Fibroblast of lung (primary cell): ENCODE measurements at regions not wholly inside any gene's neighbourhood (a gene's known extent, or its start where the extent isn't known, plus 50 kb on each side); places are given as distances from the start of the nearest gene placed in this dataset.

Experiments
- DNase-seq, 2 donors: peaks; one replicate each; pipeline versions ENCODE4 v3.0.0 to v3.0.0-alpha.2; 2010; ENCODE audit warnings: low read depth in 2 of 2
- H2AFZ ChIP-seq: 2 replicates; pipeline ENCODE4 v1.5.1; 2012; ENCODE audit warnings: low read length, control low read depth, inconsistent platforms
- H3K27ac ChIP-seq: 2 replicates; pipeline ENCODE4 v1.5.1; 2011; ENCODE audit warnings: low read length, control low read depth; ENCODE audit not compliant: insufficient read depth
- H3K27me3 ChIP-seq: 2 replicates; pipeline ENCODE4 v1.5.1; 2011; ENCODE audit warnings: mild to moderate bottlenecking, low read length; ENCODE audit not compliant: control insufficient read depth, insufficient read depth
- H3K36me3 ChIP-seq: 2 replicates; pipeline ENCODE4 v1.5.1; 2011; ENCODE audit warnings: low read length; ENCODE audit not compliant: control insufficient read depth, insufficient read depth
- H3K4me1 ChIP-seq: 2 replicates; pipeline ENCODE4 v1.5.1; 2011; ENCODE audit warnings: low read length; ENCODE audit not compliant: control insufficient read depth, insufficient read depth; ENCODE audit errors: extremely low read depth
- H3K4me2 ChIP-seq: 2 replicates; pipeline ENCODE4 v1.5.1; 2011; ENCODE audit warnings: low read length, control low read depth; ENCODE audit not compliant: insufficient read depth; ENCODE audit errors: extremely low read depth
- H3K4me3 ChIP-seq, 4 experiments: fragments of 200-600 bp in 1 of 4; sonication (generic) in 1 of 4; replicated peaks in 1 of 4; 2 replicates each; pipeline ENCODE4 v1.5.1; 2011 to 2016; ENCODE audit warnings: low read length in 4 of 4, low read depth in 3 of 4, mild to moderate bottlenecking in 3 of 4, control low read depth in 2 of 4, inconsistent platforms in 1 of 4, mixed read lengths in 1 of 4; ENCODE audit not compliant: insufficient read depth in 1 of 4; ENCODE audit errors: control extremely low read depth in 1 of 4
- H3K79me2 ChIP-seq: 2 replicates; pipeline ENCODE4 v1.5.1; 2012; ENCODE audit warnings: mild to moderate bottlenecking, low read length, inconsistent platforms; ENCODE audit not compliant: control insufficient read depth, insufficient read depth
- H3K9ac ChIP-seq: 2 replicates; pipeline ENCODE4 v1.5.1; 2011; ENCODE audit warnings: mild to moderate bottlenecking, low read length, control low read depth; ENCODE audit not compliant: insufficient read depth
- H3K9me3 ChIP-seq: 2 replicates; pipeline ENCODE4 v1.5.1; 2012; ENCODE audit warnings: low read depth, low read length; ENCODE audit not compliant: control insufficient read depth, insufficient read depth
- H4K20me1 ChIP-seq: 2 replicates; pipeline ENCODE4 v1.5.1; 2011; ENCODE audit warnings: low read length; ENCODE audit not compliant: control insufficient read depth, insufficient read depth; ENCODE audit errors: extremely low read depth
- CTCF ChIP-seq, 2 donors: IDR thresholded peaks in 1 of 2; conservative IDR thresholded peaks in 1 of 2; 1 replicate in 1 of 2; 2 replicates in 1 of 2; pipeline ENCODE4 v1.5.1; 2011 to 2012; ENCODE audit warnings: low read length in 2 of 2, control low read depth in 1 of 2, inconsistent platforms in 1 of 2, low read depth in 1 of 2, mild to moderate bottlenecking in 1 of 2
- EZH2 ChIP-seq: IDR thresholded peaks from 2 replicates; pipeline ENCODE4 v1.5.1; 2012; ENCODE audit warnings: low read length, control low read depth, mild to moderate bottlenecking; ENCODE audit errors: missing control alignments

- H3K4me1 ChIP-seq: no peaks in the 10 kb centered on the region
Measured at GRCh38 chr4:133585323-133585722, 436.2 kb downstream of the PCDH10 start.

GRCh38 chr4:133584714-133585113 lies 435.6 kb downstream of the PCDH10 start:
- no peak for DNase-seq
- Histone ChIP-seq H3K4me1 (no peaks in the 10 kb centered on the region), H3K79me2 (no peaks in the 10 kb centered on the region), H3K4me2 (no peak overlapping the region), H2AFZ (no peak overlapping the region), H3K36me3 (no peaks in the 10 kb centered on the region), H3K4me3 (no peak overlapping the region), H3K27ac (no peak overlapping the region), H4K20me1 (no peaks in the 10 kb centered on the region), H3K9me3 (no peaks in the 10 kb centered on the region), H3K9ac (no peak overlapping the region), H3K27me3 (no peaks in the 10 kb centered on the region)
- no peak for TF ChIP-seq EZH2
- no peak for TF ChIP-seq CTCF (conservative IDR thresholded peaks at IDR 0.05 in 1 of 2, IDR thresholded peaks at IDR 0.05 in 1 of 2; ENCODE audit: low read depth in 1 of 2, low read length in 2 of 2)

More at GRCh38 chr4:133585323-133585722, 436.2 kb downstream of the PCDH10 start:
- H3K9me3 ChIP-seq: no peaks in the 10 kb centered on the region
- H3K27ac ChIP-seq: no peak overlapping the region
- H3K27me3 ChIP-seq: no peaks in the 10 kb centered on the region
- H3K36me3 ChIP-seq: no peaks in the 10 kb centered on the region
- TF ChIP-seq EZH2: no peak
- no peak for TF ChIP-seq CTCF (conservative IDR thresholded peaks at IDR 0.05 in 1 of 2, IDR thresholded peaks at IDR 0.05 in 1 of 2; ENCODE audit: low read depth in 1 of 2, low read length in 2 of 2)
- H3K4me3 ChIP-seq: no peak overlapping the region
- H4K20me1 ChIP-seq: no peaks in the 10 kb centered on the region
- no peak for DNase-seq
- no peak overlapping the region for H3K9ac ChIP-seq
- no peak overlapping the region for H2AFZ ChIP-seq
- no peak overlapping the region for H3K4me2 ChIP-seq
- H3K79me2 ChIP-seq: no peaks in the 10 kb centered on the region

- no peaks in the 10 kb centered on the region for H3K4me1 ChIP-seq
- no peak overlapping the region for H3K4me3 ChIP-seq
- H3K4me2 ChIP-seq: no peak overlapping the region
- H3K27me3 ChIP-seq: no peaks in the 10 kb centered on the region
- H3K9ac ChIP-seq: no peak overlapping the region
- TF ChIP-seq CTCF (conservative IDR thresholded peaks at IDR 0.05 in 1 of 2, IDR thresholded peaks at IDR 0.05 in 1 of 2; ENCODE audit: low read depth in 1 of 2, low read length in 2 of 2): no peak
- no peaks in the 10 kb centered on the region for H3K9me3 ChIP-seq
- no peaks in the 10 kb centered on the region for H3K36me3 ChIP-seq
- H3K79me2 ChIP-seq: no peaks in the 10 kb centered on the region
- no peak overlapping the region for H3K27ac ChIP-seq
- H4K20me1 ChIP-seq: no peaks in the 10 kb centered on the region
- H2AFZ ChIP-seq: no peak overlapping the region
- peak; percentile 34 to 76 for DNase-seq
Measured at GRCh38 chr4:133581996-133582619, 433.0 kb downstream of the PCDH10 start.
